Keratinocyte (primary cell): ENCODE measurements at regions not wholly inside any gene's neighbourhood (a gene's known extent, or its start where the extent isn't known, plus 50 kb on each side); places are given as distances from the start of the nearest gene placed in this dataset.
"Not testable (repeated sequence)": the region's sequence is repeated elsewhere in the genome, so short reads cannot be mapped to it uniquely, and the experiment has no call there.

Experiments used
- DNase-seq: peaks from one replicate; pipeline ENCODE4 v3.0.0-alpha.2; 2011; ENCODE audit warnings: low read depth, missing footprints, low spot score
- FAIRE-seq: peaks from 2 replicates; lab custom pipeline; 2011; peaks lifted over from hg19 to GRCh38; lab: Jason Lieb, UNC
- H2AFZ ChIP-seq: 2 replicates; pipeline ENCODE4 v1.6.0; 2012; ENCODE audit warnings: low read length, control low read depth, inconsistent platforms; ENCODE audit not compliant: control insufficient read depth
- H3K27ac ChIP-seq: 2 replicates; pipeline ENCODE4 v1.5.1; 2011; ENCODE audit warnings: low read length; ENCODE audit not compliant: control insufficient read depth, insufficient read depth
- H3K27me3 ChIP-seq: 3 replicates; pipeline ENCODE4 v1.6.0; 2011; ENCODE audit warnings: low read length; ENCODE audit not compliant: control insufficient read depth, insufficient read depth; ENCODE audit errors: extremely low read depth
- H3K36me3 ChIP-seq, 2 experiments: 2 replicates in 1 of 2; 3 replicates in 1 of 2; pipeline ENCODE4 v1.5.1; 2011; ENCODE audit warnings: low read length in 2 of 2, mild to moderate bottlenecking in 1 of 2; ENCODE audit not compliant: control insufficient read depth in 2 of 2, insufficient read depth in 2 of 2; ENCODE audit errors: extremely low read depth in 1 of 2
- H3K4me1 ChIP-seq: 3 replicates; pipeline ENCODE4 v1.5.1; 2011; ENCODE audit warnings: low read length; ENCODE audit not compliant: control insufficient read depth, insufficient read depth; ENCODE audit errors: extremely low read depth
- H3K4me2 ChIP-seq: 3 replicates; pipeline ENCODE4 v1.6.0; 2011; ENCODE audit warnings: low read depth, low read length; ENCODE audit not compliant: control insufficient read depth, insufficient read depth; ENCODE audit errors: extremely low read depth
- H3K4me3 ChIP-seq, 3 experiments: fragments of 200-600 bp in 1 of 3; sonication (generic) in 1 of 3; 2 replicates in 2 of 3; 3 replicates in 1 of 3; pipeline ENCODE4 v1.5.1; 2011 to 2016; ENCODE audit warnings: low read length in 3 of 3, mild to moderate bottlenecking in 3 of 3, control low read depth in 2 of 3, inconsistent platforms in 1 of 3, low read depth in 1 of 3, mixed read lengths in 1 of 3, mixed run types in 1 of 3, moderate library complexity in 1 of 3; ENCODE audit not compliant: control insufficient read depth in 2 of 3, insufficient read depth in 2 of 3; ENCODE audit errors: extremely low read depth in 1 of 3
- H3K79me2 ChIP-seq: 2 replicates; pipeline ENCODE4 v1.6.0; 2012; ENCODE audit warnings: low read length; ENCODE audit not compliant: control insufficient read depth, insufficient read depth
- H3K9ac ChIP-seq: 3 replicates; pipeline ENCODE4 v1.6.0; 2011; ENCODE audit warnings: low read length; ENCODE audit not compliant: control insufficient read depth, insufficient read depth; ENCODE audit errors: extremely low read depth
- H3K9me1 ChIP-seq: 3 replicates; pipeline ENCODE4 v1.6.0; 2011; ENCODE audit warnings: low read length; ENCODE audit not compliant: control insufficient read depth, insufficient read depth; ENCODE audit errors: extremely low read depth
- H3K9me3 ChIP-seq: 2 replicates; pipeline ENCODE4 v1.5.1; 2012; ENCODE audit warnings: low read depth, low read length; ENCODE audit not compliant: control insufficient read depth
- H4K20me1 ChIP-seq: 3 replicates; pipeline ENCODE4 v1.6.0; 2011; ENCODE audit warnings: low read length; ENCODE audit not compliant: control insufficient read depth, insufficient read depth; ENCODE audit errors: extremely low read depth
- EZH2 ChIP-seq: IDR thresholded peaks from one replicate; pipeline ENCODE4 v1.6.1; 2012; ENCODE audit warnings: inconsistent platforms, mild to moderate bottlenecking, low read length, moderate library complexity
- dilution Hi-C: fragments of 300-500 bp; cut with MboI; formaldehyde crosslinking; loops from one replicate; pipeline ENCODE4 v1.7.0; 2020; ENCODE audit warnings: low sequenced_read_pairs; ENCODE audit not compliant: extremely low pct_ligation_motif_present
- TF ChIP-seq, protein P1 (sequence below), 3 experiments: IDR thresholded peaks in 1 of 3; conservative IDR thresholded peaks in 1 of 3; optimal IDR thresholded peaks in 1 of 3; 2 replicates in 2 of 3; 3 replicates in 1 of 3; pipeline versions ENCODE3 to v1.5.1; 2011; ENCODE audit warnings: low read length in 3 of 3, mild to moderate bottlenecking in 3 of 3, moderate library complexity in 2 of 3, control low read depth in 1 of 3, inconsistent platforms in 1 of 3; ENCODE audit not compliant: insufficient read depth in 2 of 3; ENCODE audit errors: extremely low read depth in 1 of 3

DNA sequence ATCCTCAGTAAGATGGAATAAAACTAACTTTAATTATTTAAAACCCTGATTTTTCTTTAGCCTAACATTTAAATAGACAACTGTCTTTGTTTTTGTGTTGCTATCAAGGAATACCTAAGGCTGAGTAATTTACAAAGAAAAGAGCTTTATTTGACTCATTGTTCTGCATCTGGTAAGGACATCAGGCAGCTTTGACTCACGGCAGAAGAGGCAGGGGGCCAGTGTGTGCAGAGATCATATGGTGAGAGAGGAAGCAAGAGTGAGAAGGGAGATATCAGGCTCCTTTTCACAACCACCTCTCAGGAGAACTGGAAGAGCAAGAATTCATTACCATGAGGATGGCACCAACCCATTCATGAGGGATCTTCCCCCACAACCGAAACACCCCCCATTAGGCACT is 64.6 kb upstream of the TFPI start:
- TF ChIP-seq, protein P1, sequence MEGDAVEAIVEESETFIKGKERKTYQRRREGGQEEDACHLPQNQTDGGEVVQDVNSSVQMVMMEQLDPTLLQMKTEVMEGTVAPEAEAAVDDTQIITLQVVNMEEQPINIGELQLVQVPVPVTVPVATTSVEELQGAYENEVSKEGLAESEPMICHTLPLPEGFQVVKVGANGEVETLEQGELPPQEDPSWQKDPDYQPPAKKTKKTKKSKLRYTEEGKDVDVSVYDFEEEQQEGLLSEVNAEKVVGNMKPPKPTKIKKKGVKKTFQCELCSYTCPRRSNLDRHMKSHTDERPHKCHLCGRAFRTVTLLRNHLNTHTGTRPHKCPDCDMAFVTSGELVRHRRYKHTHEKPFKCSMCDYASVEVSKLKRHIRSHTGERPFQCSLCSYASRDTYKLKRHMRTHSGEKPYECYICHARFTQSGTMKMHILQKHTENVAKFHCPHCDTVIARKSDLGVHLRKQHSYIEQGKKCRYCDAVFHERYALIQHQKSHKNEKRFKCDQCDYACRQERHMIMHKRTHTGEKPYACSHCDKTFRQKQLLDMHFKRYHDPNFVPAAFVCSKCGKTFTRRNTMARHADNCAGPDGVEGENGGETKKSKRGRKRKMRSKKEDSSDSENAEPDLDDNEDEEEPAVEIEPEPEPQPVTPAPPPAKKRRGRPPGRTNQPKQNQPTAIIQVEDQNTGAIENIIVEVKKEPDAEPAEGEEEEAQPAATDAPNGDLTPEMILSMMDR (optimal IDR thresholded peaks at IDR 0.05 in 1 of 3, IDR thresholded peaks at IDR 0.05 in 1 of 3, conservative IDR thresholded peaks at IDR 0.05 in 1 of 3; ENCODE audit: extremely low read depth in 1 of 3, insufficient read depth in 2 of 3, low read length in 3 of 3), result no peak
- DNase-seq (no peak), FAIRE-seq (no peak)
- Histone ChIP-seq H4K20me1 (no peaks in the 10 kb centered on the region), H3K4me3 (no peak overlapping the region), H3K4me2 (no peak overlapping the region), H3K27ac (no peak overlapping the region), H3K27me3 (no peaks in the 10 kb centered on the region), H3K9me3 (no peaks in the 10 kb centered on the region), H3K4me1 (no peaks in the 10 kb centered on the region), H3K36me3 (no peaks in the 10 kb centered on the region), H3K9ac (no peak overlapping the region), H3K79me2 (no peaks in the 10 kb centered on the region), H3K9me1 (no peaks in the 10 kb centered on the region), H2AFZ (peak overlapping the region; percentile 29)
- dilution Hi-C loops, result no loop called here

DNA sequence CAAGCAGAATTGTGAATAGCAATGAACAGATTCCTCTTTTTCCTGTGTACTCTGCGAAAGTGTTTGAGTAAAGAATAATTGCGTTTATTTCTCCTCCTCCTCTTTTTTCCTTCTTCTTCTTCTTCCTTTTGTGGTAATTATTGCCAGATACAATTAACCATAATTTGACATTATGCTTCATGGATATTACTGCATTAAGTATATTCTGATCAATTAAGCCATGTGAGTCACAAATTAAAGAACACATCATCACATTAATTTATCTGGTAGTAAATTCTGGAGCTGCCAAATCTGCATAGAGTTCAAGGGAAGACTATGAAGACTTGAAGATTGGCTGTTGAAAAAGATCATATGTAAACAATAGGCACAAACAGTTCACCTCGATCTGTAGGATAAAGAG is 72.9 kb upstream of the TFPI start:
- H3K79me2 ChIP-seq, result no peaks in the 10 kb centered on the region
- DNase-seq (no peak), FAIRE-seq (no peak)
- dilution Hi-C loops, result no loop called here
- H3K9ac ChIP-seq, result no peak overlapping the region
- no peaks in the 10 kb centered on the region for H4K20me1 ChIP-seq
- H3K9me3 ChIP-seq, result no peaks in the 10 kb centered on the region
- no peaks in the 10 kb centered on the region for H3K9me1 ChIP-seq
- H2AFZ ChIP-seq, result no peak overlapping the region
- H3K27me3 ChIP-seq, result no peaks in the 10 kb centered on the region
- no peak overlapping the region for H3K4me2 ChIP-seq
- no peaks in the 10 kb centered on the region for H3K36me3 ChIP-seq
- H3K4me1 ChIP-seq, result no peaks in the 10 kb centered on the region
- TF ChIP-seq EZH2, result no peak
- TF ChIP-seq, protein P1 (optimal IDR thresholded peaks at IDR 0.05 in 1 of 3, IDR thresholded peaks at IDR 0.05 in 1 of 3, conservative IDR thresholded peaks at IDR 0.05 in 1 of 3; ENCODE audit: extremely low read depth in 1 of 3, insufficient read depth in 2 of 3, low read length in 3 of 3), result no peak
- H3K27ac ChIP-seq, result no peak overlapping the region
- no peak overlapping the region for H3K4me3 ChIP-seq

DNA sequence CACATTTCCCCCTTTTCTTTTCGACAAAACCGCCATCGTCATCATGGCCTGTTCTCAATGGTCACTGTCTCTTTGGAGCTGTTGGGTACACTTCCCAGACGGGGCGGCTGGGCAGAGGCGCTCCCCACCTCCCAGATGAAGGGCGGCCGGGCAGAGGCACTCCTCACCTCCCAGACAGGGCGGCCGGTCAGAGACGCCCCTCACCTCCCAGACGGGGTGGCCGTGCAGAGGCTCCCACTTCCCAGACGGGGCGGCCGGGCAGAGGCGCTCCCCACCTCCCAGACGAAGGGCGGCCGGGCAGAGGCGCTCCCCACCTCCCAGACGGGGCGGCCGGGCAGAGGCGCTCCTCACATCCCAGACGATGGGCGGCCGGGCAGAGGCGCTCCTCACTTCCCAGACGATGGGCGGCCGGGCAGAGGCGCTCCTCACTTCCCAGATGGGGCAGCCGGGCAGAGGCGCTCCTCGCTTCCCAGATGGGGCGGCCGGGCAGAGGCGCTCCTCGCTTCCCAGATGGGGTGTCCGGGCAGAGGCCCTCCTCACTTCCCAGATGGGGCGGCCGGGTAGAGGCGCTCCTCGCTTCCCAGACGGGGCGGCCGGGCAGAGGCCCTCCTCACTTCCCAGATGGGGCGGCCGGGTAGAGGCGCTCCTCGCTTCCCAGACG is 82.6 kb upstream of the TFPI start:
- H3K9me3 ChIP-seq, DNase-seq, H2AFZ ChIP-seq, H3K79me2 ChIP-seq, H3K4me1 ChIP-seq, H3K27me3 ChIP-seq, H3K9ac ChIP-seq, H3K36me3 ChIP-seq, dilution Hi-C loops, H4K20me1 ChIP-seq, H3K4me2 ChIP-seq, H3K4me3 ChIP-seq, FAIRE-seq, H3K27ac ChIP-seq, H3K9me1 ChIP-seq: not testable (repeated sequence)

DNA sequence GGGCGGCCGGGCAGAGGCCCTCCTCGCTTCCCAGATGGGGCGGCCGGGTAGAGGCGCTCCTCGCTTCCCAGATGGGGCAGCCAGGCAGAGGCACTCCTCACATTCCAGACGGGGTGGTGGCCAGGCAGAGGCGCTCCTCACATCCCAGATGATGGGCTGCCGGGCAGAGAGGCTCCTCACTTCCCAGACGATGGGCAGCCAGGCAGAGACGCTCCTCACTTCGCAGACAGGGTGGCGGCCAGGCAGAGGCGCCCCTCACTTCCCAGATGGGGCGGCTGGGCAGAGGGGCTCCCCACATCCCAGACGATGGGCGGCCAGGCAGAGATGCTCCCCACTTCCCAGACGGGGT is 83.1 kb upstream of the TFPI start:
- H3K4me3 ChIP-seq, FAIRE-seq, dilution Hi-C loops, H2AFZ ChIP-seq, H3K27ac ChIP-seq, DNase-seq, H4K20me1 ChIP-seq, H3K9me1 ChIP-seq, H3K9ac ChIP-seq, H3K27me3 ChIP-seq, H3K79me2 ChIP-seq, H3K9me3 ChIP-seq, H3K4me2 ChIP-seq, H3K36me3 ChIP-seq, H3K4me1 ChIP-seq: not testable (repeated sequence)
